ENCODE measurements at regions not wholly inside any gene's neighbourhood (a gene's known extent, or its start where the extent isn't known, plus 50 kb on each side); places are given as distances from the start of the nearest gene placed in this dataset.

- DNase-seq, result no peak
Observed at GRCh38 chr2:136572335-136572734, 193.0 kb upstream of the THSD7B start.

DNA sequence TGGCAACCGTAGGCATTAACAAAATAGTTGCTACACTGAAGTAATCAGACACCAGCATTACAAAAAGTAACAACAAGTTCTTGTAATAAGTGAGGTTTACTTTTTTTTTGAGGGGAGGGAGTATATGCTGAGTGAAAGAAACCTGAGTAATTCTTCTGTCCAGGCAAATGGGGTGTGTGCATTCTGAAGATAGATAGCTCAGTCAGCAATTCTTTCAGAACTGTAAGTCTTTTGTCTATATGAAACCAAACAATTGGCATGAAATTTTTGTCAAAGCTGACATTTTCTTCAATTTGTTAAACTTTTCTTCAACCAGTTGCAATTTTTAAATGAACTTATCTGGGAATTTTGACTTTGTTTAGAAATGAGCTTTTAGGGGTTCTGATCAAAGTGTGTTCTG is 208.1 kb upstream of the THSD7B start:
- no peak for DNase-seq

DNA sequence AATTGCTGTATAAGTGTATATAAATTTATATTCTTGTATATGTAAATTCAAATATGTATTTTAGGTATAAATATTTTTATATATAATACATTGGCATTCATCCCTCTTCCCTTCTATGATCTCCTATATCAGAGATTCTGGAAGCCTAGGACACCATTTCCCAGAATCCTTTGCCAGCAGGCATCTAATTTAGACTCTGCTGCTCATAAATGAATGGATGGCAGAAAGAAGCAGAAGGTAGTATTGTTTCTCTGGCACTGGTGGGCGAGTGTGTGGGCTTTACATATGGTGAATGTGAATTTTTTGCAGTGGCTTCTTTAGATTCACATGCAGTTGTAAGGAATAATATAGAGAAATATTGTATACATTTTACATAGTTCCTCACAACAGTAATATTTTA is 215.2 kb upstream of the THSD7B start:
- DNase-seq, result no peak

DNA sequence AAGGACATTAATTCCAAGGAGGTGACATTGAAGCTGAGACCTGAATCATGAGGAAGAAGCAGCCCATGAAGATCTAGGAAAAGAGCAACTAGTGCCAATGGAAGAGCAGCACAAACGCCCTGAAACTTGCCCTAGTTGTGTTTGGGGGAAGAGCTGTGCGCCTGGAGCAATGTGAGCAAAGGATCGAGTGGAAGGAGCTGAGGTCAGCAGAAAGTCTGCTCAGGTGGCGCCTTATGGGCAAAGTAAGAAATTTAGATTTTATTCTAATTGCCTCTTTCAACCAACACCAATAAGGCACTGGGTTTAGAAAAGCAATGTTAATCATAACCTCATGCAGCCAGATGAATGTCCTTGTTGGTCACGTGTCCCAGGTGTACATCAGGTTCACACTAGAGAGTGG is 226.0 kb upstream of the THSD7B start:
- no peak for DNase-seq

DNA sequence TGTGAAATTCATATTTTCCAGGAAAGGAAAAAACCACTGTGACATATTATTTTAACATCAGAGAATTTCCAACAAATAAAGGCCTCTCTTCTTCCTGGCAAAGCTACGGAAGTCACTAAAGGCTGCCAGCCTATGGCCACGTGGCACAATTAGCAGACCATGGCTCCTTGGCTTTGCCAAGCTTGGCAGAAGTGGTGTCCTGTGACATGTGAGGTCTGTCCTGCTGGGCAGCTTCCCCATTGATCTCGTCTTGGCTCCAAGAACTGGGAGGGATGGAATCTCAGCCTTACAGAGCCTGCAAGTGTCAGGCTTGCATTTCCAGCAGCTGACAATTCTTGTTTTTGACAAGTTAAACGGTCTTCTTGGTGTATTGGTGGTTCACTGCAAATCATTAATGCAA is 226.9 kb upstream of the THSD7B start:
- DNase-seq, result no peak

GRCh38 chr2:136534811-136535210 is 230.5 kb upstream of the THSD7B start:
- no peak for DNase-seq

DNA sequence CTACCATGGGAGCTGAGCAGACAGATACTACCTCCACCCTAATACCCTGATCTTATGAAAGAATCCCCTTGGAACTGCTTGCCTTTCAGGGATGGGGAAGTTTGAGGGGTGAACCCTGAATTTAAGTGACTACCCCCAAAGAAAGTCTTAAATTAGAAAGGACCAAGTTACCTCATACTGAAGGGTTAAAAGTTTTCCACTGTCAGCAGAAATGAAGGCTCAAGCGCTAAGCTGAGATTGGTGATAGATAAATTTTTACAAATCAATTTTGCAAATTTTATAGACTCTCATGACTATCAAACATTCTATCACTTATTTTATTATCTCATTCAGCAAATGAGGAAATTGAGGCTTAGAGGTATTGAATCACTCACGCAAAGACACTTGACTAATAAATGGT is 233.2 kb upstream of the THSD7B start:
- no peak for DNase-seq

DNA sequence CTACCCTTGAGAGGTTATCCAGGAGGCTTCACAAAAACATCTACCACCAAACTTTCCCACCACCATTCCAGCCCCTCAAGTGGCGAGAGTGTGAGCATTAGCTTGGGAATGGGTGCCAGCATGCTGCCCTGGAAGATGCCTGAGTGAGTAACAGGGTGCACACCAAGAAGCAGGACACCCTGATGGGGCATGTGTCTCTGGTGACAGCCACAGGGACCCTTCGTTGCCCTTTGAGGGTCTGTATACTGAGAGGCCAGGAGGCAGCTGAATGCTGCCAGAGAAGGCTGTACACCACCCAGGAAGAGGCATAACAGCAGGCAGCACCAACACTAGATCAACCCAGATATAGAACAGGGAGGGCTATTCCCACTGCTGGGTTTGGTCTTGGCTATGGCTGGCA is 233.6 kb upstream of the THSD7B start:
- DNase-seq, result no peak

DNA sequence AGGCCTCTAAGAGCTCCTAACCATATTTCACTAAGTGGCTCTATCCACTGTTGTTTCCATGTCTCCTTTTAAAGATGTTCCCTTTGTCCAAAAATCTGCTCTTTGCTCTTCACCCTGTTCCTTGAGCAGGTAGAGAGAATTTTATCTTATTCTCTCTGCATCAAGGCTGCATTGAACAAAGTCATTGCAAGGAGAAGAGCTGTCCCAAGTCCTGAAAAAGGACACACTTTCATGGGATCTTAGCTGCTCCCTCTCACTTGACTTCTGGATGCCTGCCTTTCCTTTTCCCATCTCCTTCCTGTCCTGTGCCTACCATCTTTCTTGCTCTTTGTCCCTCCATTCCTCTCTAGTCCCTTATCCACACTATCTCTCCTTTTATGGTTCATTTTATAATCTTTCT is 235.2 kb upstream of the THSD7B start:
- DNase-seq, result no peak

DNA sequence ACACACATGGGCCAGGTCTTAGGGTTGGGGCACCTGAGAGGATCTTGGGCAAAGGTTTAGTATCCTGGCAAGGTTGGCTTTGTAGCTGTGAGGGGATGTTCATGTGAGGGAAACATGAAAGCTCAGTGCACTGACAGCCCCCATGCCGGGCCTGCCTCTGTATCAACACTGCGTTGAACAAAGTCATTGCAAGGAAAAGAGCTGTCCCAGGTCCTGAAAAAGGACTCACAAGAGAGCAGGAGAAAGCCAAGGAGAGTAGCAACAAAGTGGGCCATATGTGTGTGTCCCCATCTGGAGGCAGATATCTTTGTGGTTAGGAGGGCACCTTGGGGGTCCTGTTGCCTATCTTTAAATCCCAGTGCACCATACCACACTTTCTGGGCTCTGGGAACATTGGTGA is 237.8 kb upstream of the THSD7B start:
- DNase-seq, result peak; percentile 11 to 23

DNA sequence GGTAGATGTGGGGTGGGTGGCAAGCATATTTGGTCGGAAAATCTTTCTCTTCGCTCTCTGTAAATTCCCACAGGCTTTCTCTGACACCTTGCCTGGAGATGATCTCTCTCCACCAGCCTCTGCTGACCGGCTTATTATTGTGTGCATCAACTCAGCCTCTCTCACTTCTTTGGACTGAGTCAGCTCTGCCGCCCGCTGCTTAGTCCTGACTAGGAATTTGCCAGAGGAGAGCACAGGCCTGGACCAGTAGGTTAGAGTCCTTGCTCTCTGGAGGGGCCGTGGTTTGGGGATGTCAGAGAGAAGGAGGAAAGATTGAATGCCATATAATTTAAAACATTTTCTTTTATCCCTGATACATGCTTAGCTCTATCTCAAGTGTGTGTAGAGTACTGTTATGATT is 242.6 kb upstream of the THSD7B start:
- no peak for DNase-seq

DNA sequence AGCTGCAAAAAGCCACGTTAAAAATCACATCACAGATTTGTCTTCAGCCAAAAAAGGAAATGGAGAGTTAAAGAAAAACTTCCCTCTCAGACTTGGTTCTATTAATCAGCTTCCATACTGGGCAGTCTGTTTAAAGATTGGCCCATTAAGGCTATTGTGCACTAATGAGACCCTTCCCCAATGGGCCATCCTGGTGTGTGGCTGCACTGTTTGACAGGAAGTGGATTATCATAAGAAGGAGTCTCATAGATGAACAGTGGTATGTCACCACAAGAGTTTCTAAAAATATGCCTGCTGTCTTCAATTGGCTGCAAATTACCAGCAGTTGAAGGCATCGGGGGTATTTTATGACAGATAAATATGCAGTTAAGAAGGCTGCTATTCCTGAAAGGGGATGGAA is 247.6 kb upstream of the THSD7B start:
- no peak for DNase-seq

GRCh38 chr2:136510244-136510643 is 255.1 kb upstream of the THSD7B start:
- DNase-seq, result no peak

GRCh38 chr2:136505462-136505861 is 259.9 kb upstream of the THSD7B start:
- DNase-seq, result no peak

DNA sequence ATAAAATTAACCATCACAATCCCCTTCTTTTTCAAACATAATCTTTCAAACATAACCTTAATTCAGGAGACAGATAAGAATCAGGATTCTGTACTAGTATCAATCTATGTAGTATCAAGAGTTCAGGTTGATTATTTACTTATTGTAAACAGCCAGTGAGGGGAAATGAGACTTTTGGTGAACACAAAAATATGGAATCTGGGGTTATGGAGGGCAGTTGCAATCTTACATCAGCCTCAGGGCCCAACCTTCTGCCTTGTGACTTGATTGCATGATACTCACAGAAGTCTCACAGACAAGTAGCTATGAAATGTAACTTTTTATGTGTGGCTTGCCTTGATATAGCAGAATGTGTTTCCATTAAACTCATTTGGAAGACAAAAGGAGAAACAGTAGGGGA is 262.7 kb upstream of the THSD7B start:
- DNase-seq, result no peak

GRCh38 chr2:136497709-136498108 is 267.6 kb upstream of the THSD7B start:
- peak in 1 of 2 donors; percentile 8 for DNase-seq

DNA sequence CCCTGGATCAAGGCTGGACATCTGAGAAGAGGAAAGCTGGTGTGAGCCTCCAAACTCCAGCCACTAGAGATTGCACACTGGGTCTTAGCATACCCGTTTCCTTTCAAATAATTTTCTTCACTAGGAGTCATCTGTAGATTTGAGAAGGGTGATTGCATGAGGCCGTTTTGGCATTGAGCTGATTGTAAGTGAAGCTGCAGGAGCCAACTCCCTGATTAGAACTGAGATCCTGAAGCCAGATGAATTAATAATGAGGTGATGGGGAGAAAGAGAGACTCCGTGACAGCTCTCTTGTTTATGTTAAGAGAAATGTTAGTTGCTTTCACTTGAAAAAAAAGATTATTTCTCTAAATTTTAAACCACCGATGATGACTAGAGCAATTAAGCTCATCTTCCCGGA is 268.4 kb upstream of the THSD7B start:
- DNase-seq, result peak; percentile 16 to 26

DNA sequence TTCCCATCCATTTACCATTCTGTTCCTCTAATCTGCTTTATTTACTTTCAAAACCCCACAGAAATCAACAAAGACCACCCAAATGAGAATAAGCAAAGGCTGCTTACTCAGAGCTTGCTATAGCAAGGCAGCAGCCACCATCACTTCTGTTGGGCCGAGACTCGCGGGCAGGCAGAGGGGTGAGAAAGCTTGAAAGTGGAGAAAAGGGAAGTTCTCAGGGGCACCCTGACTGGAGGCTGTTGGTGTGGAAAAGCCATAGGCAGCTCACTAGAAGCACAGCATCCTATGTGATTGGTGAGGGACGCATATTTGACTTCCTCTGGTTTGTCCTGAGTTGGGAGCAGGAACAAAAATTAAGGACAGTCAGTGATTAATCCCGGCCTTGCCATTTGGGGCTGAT is 269.7 kb upstream of the THSD7B start:
- DNase-seq, result no peak

- DNase-seq, result no peak
Observed at GRCh38 chr2:136492901-136493300, 272.4 kb upstream of the THSD7B start.

GRCh38 chr2:136490100-136490499 is 275.2 kb upstream of the THSD7B start:
- no peak for DNase-seq

GRCh38 chr2:136487421-136487820 is 277.9 kb upstream of the THSD7B start:
- no peak for DNase-seq

DNA sequence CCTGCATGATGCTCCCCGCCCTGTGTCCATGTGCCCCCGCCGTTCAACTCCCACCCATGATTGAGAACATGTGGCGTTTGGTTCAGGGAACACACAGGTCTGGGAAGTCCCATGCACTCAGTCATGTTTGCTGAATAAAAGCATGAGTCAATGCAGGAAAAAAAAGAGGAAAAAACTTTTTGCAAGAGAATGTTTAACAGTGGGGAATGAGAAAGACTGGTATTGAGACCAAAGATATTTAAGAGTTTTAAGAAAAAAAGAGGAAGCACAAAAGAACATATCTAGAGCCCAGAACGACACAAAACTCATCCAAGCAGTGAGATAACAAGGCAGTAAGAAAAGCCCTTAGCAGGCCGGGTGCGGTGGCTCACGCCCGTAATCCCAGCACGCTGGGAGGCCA is 279.2 kb upstream of the THSD7B start:
- no peak for DNase-seq

DNA sequence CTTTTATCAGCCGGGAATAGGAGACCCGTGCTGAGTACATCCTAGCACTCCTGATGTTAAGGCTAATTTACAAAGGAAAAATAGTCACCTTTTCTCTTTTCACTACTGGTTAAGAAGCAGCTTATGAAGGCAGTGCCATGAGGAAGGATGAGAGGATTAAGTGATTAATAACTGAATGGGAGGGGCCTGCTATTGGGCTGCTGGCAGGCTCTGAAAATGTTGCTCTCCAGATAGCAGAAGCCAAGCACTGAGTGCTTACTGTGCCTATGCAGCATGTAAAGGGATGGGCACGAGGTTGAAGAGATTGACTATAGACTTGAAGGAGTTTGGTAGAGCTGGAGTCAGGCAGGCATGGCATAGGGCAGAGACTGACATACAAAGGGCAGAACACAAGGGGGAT is 282.4 kb upstream of the THSD7B start:
- no peak for DNase-seq

DNA sequence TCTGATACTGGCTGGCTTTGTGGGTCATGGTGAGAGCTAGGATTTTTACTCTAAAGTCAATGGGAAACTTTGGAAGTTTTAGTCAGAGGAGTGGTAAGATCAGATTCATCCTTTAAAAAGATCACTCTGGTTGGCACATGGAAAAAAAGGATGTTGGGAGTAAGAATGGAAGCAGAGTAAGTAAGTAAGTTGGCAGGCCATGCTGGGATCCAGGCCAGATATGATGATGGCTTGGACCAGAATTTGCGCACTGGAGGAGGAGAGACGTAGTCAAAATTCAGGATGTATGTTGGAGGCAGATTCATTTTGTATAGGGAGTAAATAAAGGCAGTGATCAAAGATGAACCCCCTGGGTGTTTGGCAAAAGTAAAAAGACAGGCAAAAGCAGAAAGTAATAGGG is 283.3 kb upstream of the THSD7B start:
- no peak for DNase-seq

DNA sequence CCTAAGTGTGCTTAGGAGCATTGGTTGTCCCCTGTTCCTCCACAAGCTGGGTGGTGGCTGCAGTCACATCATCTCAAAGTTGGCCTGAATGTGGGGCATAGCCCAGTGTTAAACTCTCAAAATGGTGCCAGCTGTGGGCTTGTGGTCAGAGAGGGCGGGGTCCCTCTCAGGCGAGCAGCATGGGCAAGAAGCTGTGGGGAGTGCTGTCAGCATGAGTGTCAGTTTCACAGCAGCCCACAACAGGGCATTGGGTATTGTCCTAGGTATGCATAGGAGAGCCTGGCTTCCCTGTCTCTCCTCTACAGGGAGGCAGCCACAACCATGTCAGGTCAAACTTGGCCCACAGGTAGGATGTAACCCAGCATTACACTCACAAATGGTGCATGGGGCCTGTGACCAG is 285.6 kb upstream of the THSD7B start:
- no peak for DNase-seq

Measured in right lung (tissue), 2 donors.